ENCODE measurements at regions not wholly inside any gene's neighbourhood (a gene's known extent, or its start where the extent isn't known, plus 50 kb on each side); places are given as distances from the start of the nearest gene placed in this dataset.

- no peaks in the 10 kb centered on the region for H3K79me1 ChIP-seq (ENCODE audit: low read depth in 1 of 2, low read length in 2 of 2)
- H3K9me3 ChIP-seq (ENCODE audit: control insufficient read depth, insufficient read depth, low read length) = no peaks in the 10 kb centered on the region
- H4K20me1 ChIP-seq (ENCODE audit: insufficient read depth, low read length) = no peaks in the 10 kb centered on the region
- H3K9me1 ChIP-seq (ENCODE audit: insufficient read depth, low read length) = no peaks in the 10 kb centered on the region
- BruUV-seq (replicated peaks) = no TSS peak
- H3K9ac ChIP-seq (ENCODE audit: low read depth, low read length) = no peak overlapping the region
- DNase-seq = peak; percentile 49
- no peak overlapping the region for H2BK15ac ChIP-seq (ENCODE audit: low read depth, low read length)
- no peak overlapping the region for H4K91ac ChIP-seq (ENCODE audit: insufficient read depth, low read depth, low read length)
- ChIA-PET CTCF (interaction anchor here (0.7 to 1.4 kb wide), 3 partner anchors 117 to 290 kb away, joined by 3 to 5 read pairs (median 3); no protein-coding TSS in a partner anchor), POLR2A (ENCODE audit: unreplicated experiment) (no interaction called here)
- no peak overlapping the region for H2AK9ac ChIP-seq (replicated peaks; ENCODE audit: low read depth, low read length, poor library complexity)
- H2AFZ ChIP-seq (replicated peaks; ENCODE audit: low read length, poor library complexity) = peak overlapping the region; percentile 87
- no peak overlapping the region for H3K56ac ChIP-seq (ENCODE audit: extremely low read depth, insufficient read depth, low read length)
- H3K4ac ChIP-seq (ENCODE audit: low read depth, low read length) = no peak overlapping the region
- H2BK120ac ChIP-seq (ENCODE audit: low read depth, low read length) = no peak overlapping the region
- H2AK5ac ChIP-seq (ENCODE audit: low read depth, low read length) = no peak overlapping the region
- H3K4me2 ChIP-seq (ENCODE audit: low read depth, low read length) = no peak overlapping the region
- H2BK20ac ChIP-seq (ENCODE audit: low read depth, low read length) = no peak overlapping the region
- H4K8ac ChIP-seq (ENCODE audit: low read depth in 2 of 2, low read length in 2 of 2) = no peak overlapping the region
- no peak overlapping the region for H3K27ac ChIP-seq (ENCODE audit: insufficient read depth, low read length)
- H3K4me3 ChIP-seq (ENCODE audit: insufficient read depth, low read depth, low read length) = no peak overlapping the region
- TF ChIP-seq RAD21 (IDR thresholded peaks at IDR 0.05; ENCODE audit: low read length) = peak; percentile 87
- TF ChIP-seq SMC3 (IDR thresholded peaks at IDR 0.05; ENCODE audit: low read depth, low read length) = peak; percentile 72
- TF ChIP-seq POLR2A (IDR thresholded peaks at IDR 0.05; ENCODE audit: low read depth, low read length) = no peak
- no peak for TF ChIP-seq CEBPB (IDR thresholded peaks at IDR 0.05; ENCODE audit: low read depth, low read length)
- TF ChIP-seq CTCF (conservative IDR thresholded peaks at IDR 0.05; ENCODE audit: low read depth, low read length) = peak; percentile 88
- peak; percentile 96 for ATAC-seq (ENCODE audit: low read depth)
- dilution Hi-C loops (cut with HindIII; ENCODE audit: low sequenced_read_pairs, unreplicated experiment) = no loop called here
- H3K14ac ChIP-seq (replicated peaks; ENCODE audit: low read depth, low read length) = no peak overlapping the region
- H2BK5ac ChIP-seq (ENCODE audit: low read depth, low read length, poor library complexity, severe bottlenecking) = no peak overlapping the region
- 43% methylated on average over 6 of the region's 13 CpGs; no CpG with 5 or more reads in 1 of the 2 experiments for WGBS, 2 experiments (ENCODE audit: extremely low coverage in 2 of 2, insufficient read length in 1 of 2)
- no peak overlapping the region for H3K18ac ChIP-seq (ENCODE audit: low read depth, low read length)
- in situ Hi-C loops (cut with MboI; ENCODE audit: low sequenced_read_pairs) = loop anchor here (25.0 kb wide), 1 partner anchor 590 kb away; no protein-coding TSS in a partner anchor
- H3K27me3 ChIP-seq (ENCODE audit: control insufficient read depth, insufficient read depth, low read length) = peaks cover 3% of the 10 kb centered on the region; the same call in 1 of the 2 replicates
- peaks cover 3% of the 10 kb centered on the region; the same call in 1 of the 2 replicates for H3K4me1 ChIP-seq (ENCODE audit: control insufficient read depth, insufficient read depth, low read length)
- intact Hi-C loops (cut with micrococcal nuclease) = loop anchor here (1.0 to 10.0 kb wide), 4 partner anchors 28 to 592 kb away; partner anchors contain the start of gene AMZ2
- H3K36me3 ChIP-seq (ENCODE audit: control insufficient read depth, insufficient read depth, low read length) = no peaks in the 10 kb centered on the region
- no peak overlapping the region for H3K23ac ChIP-seq (ENCODE audit: low read depth, low read length)
- no peak overlapping the region for H4K5ac ChIP-seq (ENCODE audit: low read depth, low read length)
Measured at GRCh38 chr17:68172461-68172954, 75.3 kb upstream of the AMZ2 start.

Data from IMR-90 (cell line).